ENCODE measurements at regions not wholly inside any gene's neighbourhood (a gene's known extent, or its start where the extent isn't known, plus 50 kb on each side); places are given as distances from the start of the nearest gene placed in this dataset.

DNA sequence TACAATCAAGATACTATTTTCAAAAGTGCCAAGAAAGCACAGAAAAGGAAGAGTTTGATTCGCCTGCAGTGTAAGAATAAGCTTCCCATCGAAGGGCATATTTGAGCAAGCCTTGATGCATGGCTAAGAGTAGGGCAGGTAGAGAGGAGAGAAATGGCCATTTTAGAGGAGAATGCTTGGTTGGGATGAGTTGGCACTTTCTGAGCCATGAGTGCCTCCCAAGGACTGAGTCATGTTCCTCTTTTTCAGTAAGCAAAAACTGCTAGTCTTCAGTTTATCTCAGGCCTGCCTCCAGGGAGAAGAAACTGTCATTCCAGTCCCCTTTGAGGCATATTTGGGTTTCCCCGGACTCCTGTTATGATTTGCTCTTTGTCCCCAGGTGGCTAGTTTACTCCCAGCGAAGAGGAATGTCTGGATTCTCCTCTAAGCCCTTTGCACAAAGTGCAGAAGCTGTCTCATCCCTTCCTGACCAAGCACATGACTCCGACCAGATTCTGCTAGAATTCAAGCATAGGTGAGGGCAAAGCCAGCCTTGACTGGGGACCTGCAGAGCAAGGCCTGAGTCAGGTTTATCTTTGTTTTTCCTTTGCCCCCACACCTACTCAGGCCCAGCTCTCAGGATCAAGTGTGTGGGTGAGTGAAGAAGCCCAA, 115.2 kb downstream of the TTC32 start:
- TF ChIP-seq CTCF (conservative IDR thresholded peaks at IDR 0.05; ENCODE audit: low read depth, low read length) = no peak
- DNase-seq (ENCODE audit: low read depth) = peak; percentile 62

DNA sequence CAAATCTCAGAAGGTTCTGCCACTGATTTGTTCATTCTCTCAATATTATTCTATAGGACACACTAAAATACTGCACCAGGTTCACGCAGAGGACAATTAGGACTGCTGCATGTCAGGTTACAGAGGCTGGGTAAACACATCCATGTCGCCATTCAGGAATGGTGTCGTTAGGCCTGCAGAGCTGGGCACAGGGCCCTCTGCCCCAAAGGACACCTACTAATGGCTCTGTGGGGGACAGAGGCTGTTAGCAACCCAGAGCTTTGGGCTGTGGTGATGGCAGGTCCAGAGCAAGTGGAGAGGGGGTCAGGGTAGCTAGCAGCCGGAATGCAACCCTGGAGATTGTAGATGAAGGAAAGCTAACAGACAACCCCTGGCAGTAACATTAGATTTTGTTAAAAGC, 115.9 kb downstream of the TTC32 start:
- no peak for TF ChIP-seq CTCF (conservative IDR thresholded peaks at IDR 0.05; ENCODE audit: low read depth, low read length)
- no peak for DNase-seq (ENCODE audit: low read depth)
- no peak overlapping the region for H3K4me3 ChIP-seq (ENCODE audit: low read depth, low read length)

More for the DNA sequence above, 115.2 kb downstream of the TTC32 start:
- no peak overlapping the region for H3K4me3 ChIP-seq (ENCODE audit: low read depth, low read length)

DNA sequence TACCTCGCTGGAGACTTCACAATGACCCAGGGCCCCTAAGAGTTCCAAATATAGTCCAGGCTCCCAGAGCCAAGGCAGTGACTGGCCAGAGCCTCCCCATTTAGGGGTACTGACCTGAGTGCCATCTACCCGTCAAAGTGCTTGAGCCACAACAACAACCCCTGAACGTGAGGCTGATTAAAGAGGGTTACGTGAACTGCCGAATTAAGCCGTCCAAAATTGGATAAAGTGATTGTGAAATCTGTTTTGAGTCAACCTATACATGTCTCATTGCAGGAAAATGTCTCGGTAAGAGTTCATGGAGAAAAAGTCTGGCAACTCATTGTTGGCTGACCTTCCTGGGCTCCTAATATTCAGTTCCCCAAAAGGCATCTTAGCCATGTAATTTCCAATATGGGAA, 116.3 kb downstream of the TTC32 start:
- TF ChIP-seq CTCF (conservative IDR thresholded peaks at IDR 0.05; ENCODE audit: low read depth, low read length) = no peak
- DNase-seq (ENCODE audit: low read depth) = peak; percentile 59
- no peak overlapping the region for H3K4me3 ChIP-seq (ENCODE audit: low read depth, low read length)

DNA sequence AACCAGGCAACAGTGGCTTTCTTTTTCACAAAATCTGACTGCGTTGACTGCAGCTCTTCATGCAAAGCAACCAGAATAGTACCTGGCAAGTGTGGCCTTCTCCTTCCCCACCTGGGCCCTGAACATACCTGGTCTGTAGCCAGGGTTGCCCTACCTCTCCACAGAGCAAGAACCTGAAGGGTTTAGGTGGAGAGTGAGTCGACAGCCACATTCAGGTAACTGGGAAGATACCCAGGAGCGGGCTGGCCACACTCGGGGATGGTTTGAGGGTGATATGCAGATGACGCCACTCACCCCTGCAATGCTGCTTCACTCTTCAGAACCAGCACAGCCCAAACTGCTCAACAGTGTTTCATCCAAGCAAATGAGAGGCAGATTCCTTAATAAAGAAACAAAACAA, 117.3 kb downstream of the TTC32 start:
- no peak for TF ChIP-seq CTCF (conservative IDR thresholded peaks at IDR 0.05; ENCODE audit: low read depth, low read length)
- no peak for DNase-seq (ENCODE audit: low read depth)
- H3K4me3 ChIP-seq (ENCODE audit: low read depth, low read length) = no peak overlapping the region

DNA sequence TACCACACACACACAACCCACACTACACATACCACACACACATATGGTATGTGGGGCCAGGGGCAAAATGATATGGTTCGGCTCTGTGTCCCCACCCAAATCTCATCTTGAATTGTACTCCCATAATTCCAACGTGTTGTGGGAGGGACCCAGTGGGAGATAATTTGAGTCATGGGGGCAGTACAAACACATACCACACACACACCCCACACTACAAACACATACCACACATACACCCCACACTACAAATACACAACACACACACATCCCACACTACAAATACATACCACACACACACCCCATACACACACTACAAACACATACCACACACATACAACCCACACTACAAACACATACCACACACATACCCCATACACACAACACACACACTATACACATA, 117.8 kb downstream of the TTC32 start:
- H3K4me3 ChIP-seq (ENCODE audit: low read depth, low read length) = no peak overlapping the region
- no peak for DNase-seq (ENCODE audit: low read depth)
- no peak for TF ChIP-seq CTCF (conservative IDR thresholded peaks at IDR 0.05; ENCODE audit: low read depth, low read length)

DNA sequence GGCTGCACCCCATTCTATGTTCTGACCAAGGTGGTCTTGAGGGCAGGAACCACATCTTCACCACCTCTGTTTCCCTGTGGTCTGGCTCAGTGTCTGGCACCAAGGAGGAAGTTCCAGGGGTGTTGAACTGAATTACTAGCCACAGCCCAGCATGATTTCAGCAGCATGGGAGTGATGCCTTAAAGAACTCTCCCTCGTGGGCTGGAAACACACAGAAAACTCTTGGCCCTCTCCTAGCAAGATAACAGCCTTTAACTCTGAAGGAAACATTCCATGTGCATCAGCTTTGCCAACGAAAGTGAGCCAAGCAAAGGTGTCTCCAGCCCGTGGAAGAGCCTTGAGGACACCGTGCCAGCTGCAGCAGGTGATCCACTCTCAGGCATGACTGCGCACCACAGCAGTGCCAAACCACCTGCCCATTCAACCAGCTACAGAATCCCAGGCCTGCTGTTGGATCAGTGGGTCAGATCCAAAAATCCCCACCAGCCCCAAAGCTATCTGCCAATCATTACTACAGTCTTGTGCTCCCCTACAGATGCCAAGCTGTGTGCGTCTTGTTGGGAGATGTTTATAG, 124.8 kb downstream of the TTC32 start:
- TF ChIP-seq CTCF (conservative IDR thresholded peaks at IDR 0.05; ENCODE audit: low read depth, low read length) = no peak
- H3K4me3 ChIP-seq (ENCODE audit: low read depth, low read length) = no peak overlapping the region
- no peak for DNase-seq (ENCODE audit: low read depth)

- TF ChIP-seq CTCF (conservative IDR thresholded peaks at IDR 0.05; ENCODE audit: low read depth, low read length) = no peak
- DNase-seq (ENCODE audit: low read depth) = peak; percentile 51
- no peak overlapping the region for H3K4me3 ChIP-seq (ENCODE audit: low read depth, low read length)
Measured at GRCh38 chr2:19775838-19776237, 125.9 kb downstream of the TTC32 start.

Measured in choroid plexus epithelial cell (primary cell).